Right lobe of liver (tissue), 6 donors: ENCODE measurements at regions not wholly inside any gene's neighbourhood (a gene's known extent, or its start where the extent isn't known, plus 50 kb on each side); places are given as distances from the start of the nearest gene placed in this dataset.

Source experiments
- ATAC-seq, 4 donors: fragments of 200-7000 bp; cut with Tn5 transposase; one replicate each; pipeline ENCODE4 v1.9.1; 2020; ENCODE audit warnings: mild to moderate bottlenecking in 4 of 4, moderate library complexity in 4 of 4
- DNase-seq, 3 donors: peaks; one replicate each; pipeline ENCODE4 v3.0.0-alpha.2; 2020
- H3K27ac ChIP-seq, 3 donors: fragments of 200-600 bp; one replicate each; pipeline ENCODE4 v1.8.0; 2022
- H3K27me3 ChIP-seq, 2 donors: fragments of 200-600 bp; one replicate each; pipeline ENCODE4 v1.8.0; 2022
- H3K36me3 ChIP-seq, 4 donors: fragments of 200-600 bp; sonication (generic) in 1 of 4; one replicate each; pipeline versions ENCODE4 v1.5.1 to v1.8.0; 2017 to 2022; ENCODE audit warnings: control low read depth in 1 of 4
- H3K4me1 ChIP-seq, 4 donors: fragments of 200-600 bp; sonication (generic) in 1 of 4; one replicate each; pipeline versions ENCODE4 v1.5.1 to v1.8.0; 2017 to 2022; ENCODE audit warnings: control low read depth in 1 of 4
- H3K4me3 ChIP-seq, 3 donors: fragments of 200-600 bp; one replicate each; pipeline ENCODE4 v1.8.0; 2022
- H3K9me3 ChIP-seq, 4 donors: fragments of 200-600 bp; sonication (generic) in 1 of 4; one replicate each; pipeline versions ENCODE4 v1.5.1 to v1.8.0; 2017 to 2022; ENCODE audit warnings: control low read depth in 1 of 4
- CTCF ChIP-seq, 4 donors: fragments of 200-600 bp in 3 of 4; fragments of 450-650 bp in 1 of 4; IDR thresholded peaks; one replicate each; pipeline versions ENCODE4 v1.5.1 to v1.8.0; 2016 to 2022; ENCODE audit warnings: antibody characterized with exemption in 4 of 4, mild to moderate bottlenecking in 2 of 4
- POLR2A ChIP-seq: fragments of 450-650 bp; IDR thresholded peaks from one replicate; pipeline ENCODE4 v1.6.1; 2017; ENCODE audit warnings: antibody characterized with exemption, mild to moderate bottlenecking
- WGBS: methylation state at CpG from one replicate; pipeline ENCODE4 v1.1.6; 2018; ENCODE audit warnings: low coverage, low lambda C conversion rate; ENCODE audit not compliant: insufficient coverage; ENCODE audit errors: missing lambda C conversion rate; 5-methylcytosine and 5-hydroxymethylcytosine counted together
- intact Hi-C, 2 donors: fragments of 100-400 bp; cut with DNase I; formaldehyde crosslinking; loops; one replicate each; pipeline versions ENCODE4 v1.11.2 to v1.14.1; 2022
- donor health status: DM: no; HTN: yes; CAD: no.
- donor health status: DM: no; HTN: no; CAD: no.
- donor health status: DM: no; HTN: no; CAD: no.
- donor health status: DM: no; HTN: yes; CAD: no.
- donor health status: DM: no; HTN: yes; CAD: no.

- Histone ChIP-seq H3K27ac (no peak overlapping the region), H3K4me3 (no peak overlapping the region), H3K36me3 (no peaks in the 10 kb centered on the region), H3K9me3 (no peaks in the 10 kb centered on the region), H3K27me3 (no peaks in the 10 kb centered on the region), H3K4me1 (no peaks in the 10 kb centered on the region)
- intact Hi-C loops, result no loop called here
- ATAC-seq (no peak), DNase-seq (no peak)
- WGBS, result 100% methylated on average over 1 of the region's 5 CpGs
- TF ChIP-seq POLR2A (no peak), CTCF (IDR thresholded peaks at IDR 0.05) (no peak)
Observed at GRCh38 chr2:20879221-20879620, 56.3 kb upstream of the LDAH start.

DNA sequence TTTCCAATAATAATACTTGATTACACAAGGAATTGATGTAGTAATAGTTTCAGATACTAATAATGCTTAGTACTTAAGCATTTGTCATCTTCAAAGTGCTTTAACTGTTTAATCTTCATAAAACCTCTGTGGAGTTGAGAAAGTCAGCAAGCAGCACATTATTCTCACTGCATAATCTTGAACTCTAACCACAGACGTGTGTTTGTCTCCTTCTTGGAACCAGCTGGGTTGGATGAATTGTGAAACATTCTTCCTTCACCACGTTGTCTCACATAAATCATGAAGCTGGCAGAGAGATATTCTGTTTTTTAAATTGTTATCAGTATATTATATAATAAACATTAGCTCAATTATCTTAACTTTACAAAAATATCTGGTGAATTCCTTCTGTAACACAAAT lies 55.1 kb upstream of the LDAH start:
- WGBS, result 18% methylated on average over 2 of the region's 2 CpGs
- no peak for ATAC-seq

More for the DNA sequence above, 55.1 kb upstream of the LDAH start:
- no peaks in the 10 kb centered on the region for H3K9me3 ChIP-seq
- H3K27ac ChIP-seq, result no peak overlapping the region
- TF ChIP-seq CTCF (IDR thresholded peaks at IDR 0.05), result no peak
- TF ChIP-seq POLR2A, result no peak
- no peaks in the 10 kb centered on the region for H3K36me3 ChIP-seq
- intact Hi-C loops, result no loop called here
- no peaks in the 10 kb centered on the region for H3K4me1 ChIP-seq
- DNase-seq, result no peak
- H3K27me3 ChIP-seq, result no peaks in the 10 kb centered on the region
- no peak overlapping the region for H3K4me3 ChIP-seq
